ENCODE measurements at regions not wholly inside any gene's neighbourhood (a gene's known extent, or its start where the extent isn't known, plus 50 kb on each side); places are given as distances from the start of the nearest gene placed in this dataset.

- no peak overlapping the region for H3K4me3 Mint-ChIP-seq (ENCODE audit: unreplicated experiment)
- BruUV-seq (replicated peaks) = no TSS peak
- intact Hi-C loops (cut with micrococcal nuclease) = no loop called here
- H3K27ac Mint-ChIP-seq (ENCODE audit: low read depth, unreplicated experiment) = no peak overlapping the region
- TF ChIP-seq, protein P1, sequence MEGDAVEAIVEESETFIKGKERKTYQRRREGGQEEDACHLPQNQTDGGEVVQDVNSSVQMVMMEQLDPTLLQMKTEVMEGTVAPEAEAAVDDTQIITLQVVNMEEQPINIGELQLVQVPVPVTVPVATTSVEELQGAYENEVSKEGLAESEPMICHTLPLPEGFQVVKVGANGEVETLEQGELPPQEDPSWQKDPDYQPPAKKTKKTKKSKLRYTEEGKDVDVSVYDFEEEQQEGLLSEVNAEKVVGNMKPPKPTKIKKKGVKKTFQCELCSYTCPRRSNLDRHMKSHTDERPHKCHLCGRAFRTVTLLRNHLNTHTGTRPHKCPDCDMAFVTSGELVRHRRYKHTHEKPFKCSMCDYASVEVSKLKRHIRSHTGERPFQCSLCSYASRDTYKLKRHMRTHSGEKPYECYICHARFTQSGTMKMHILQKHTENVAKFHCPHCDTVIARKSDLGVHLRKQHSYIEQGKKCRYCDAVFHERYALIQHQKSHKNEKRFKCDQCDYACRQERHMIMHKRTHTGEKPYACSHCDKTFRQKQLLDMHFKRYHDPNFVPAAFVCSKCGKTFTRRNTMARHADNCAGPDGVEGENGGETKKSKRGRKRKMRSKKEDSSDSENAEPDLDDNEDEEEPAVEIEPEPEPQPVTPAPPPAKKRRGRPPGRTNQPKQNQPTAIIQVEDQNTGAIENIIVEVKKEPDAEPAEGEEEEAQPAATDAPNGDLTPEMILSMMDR (IDR thresholded peaks at IDR 0.05; ENCODE audit: unreplicated experiment) = no peak
- no peaks in the 10 kb centered on the region for H3K36me3 Mint-ChIP-seq (ENCODE audit: insufficient read depth, unreplicated experiment)
- no peaks in the 10 kb centered on the region for H3K4me1 Mint-ChIP-seq (ENCODE audit: insufficient read depth, unreplicated experiment)
- DNase-seq (ENCODE audit: unreplicated experiment) = no peak
- ChIA-PET CTCF (interaction anchor here (0.9 kb wide), 1 partner anchor 9 kb away, joined by 3 read pairs; no protein-coding TSS in a partner anchor), POLR2A (no interaction called here)
- H3K27me3 Mint-ChIP-seq (ENCODE audit: insufficient read depth, unreplicated experiment) = peaks cover 25% of the 10 kb centered on the region
- no peaks in the 10 kb centered on the region for H3K9me3 Mint-ChIP-seq (ENCODE audit: unreplicated experiment)
Observed at GRCh38 chr7:1296356-1296981, 63.8 kb downstream of the UNCX start.

GRCh38 chr7:1297017-1297960, 64.6 kb downstream of the UNCX start:
- Mint-ChIP-seq H3K9me3 (ENCODE audit: unreplicated experiment) (no peaks in the 10 kb centered on the region), H3K4me1 (ENCODE audit: insufficient read depth, unreplicated experiment) (no peaks in the 10 kb centered on the region), H3K4me3 (ENCODE audit: unreplicated experiment) (no peak overlapping the region), H3K27ac (ENCODE audit: low read depth, unreplicated experiment) (no peak overlapping the region), H3K27me3 (ENCODE audit: insufficient read depth, unreplicated experiment) (peaks cover 25% of the 10 kb centered on the region), H3K36me3 (ENCODE audit: insufficient read depth, unreplicated experiment) (no peaks in the 10 kb centered on the region)
- intact Hi-C loops (cut with micrococcal nuclease) = no loop called here
- no TSS peak for BruUV-seq (replicated peaks)
- POLR2A ChIA-PET = no interaction called here
- no peak for DNase-seq (ENCODE audit: unreplicated experiment)
- CTCF ChIA-PET = no interaction called here
- TF ChIP-seq, protein P1 (IDR thresholded peaks at IDR 0.05; ENCODE audit: unreplicated experiment) = no peak

DNA sequence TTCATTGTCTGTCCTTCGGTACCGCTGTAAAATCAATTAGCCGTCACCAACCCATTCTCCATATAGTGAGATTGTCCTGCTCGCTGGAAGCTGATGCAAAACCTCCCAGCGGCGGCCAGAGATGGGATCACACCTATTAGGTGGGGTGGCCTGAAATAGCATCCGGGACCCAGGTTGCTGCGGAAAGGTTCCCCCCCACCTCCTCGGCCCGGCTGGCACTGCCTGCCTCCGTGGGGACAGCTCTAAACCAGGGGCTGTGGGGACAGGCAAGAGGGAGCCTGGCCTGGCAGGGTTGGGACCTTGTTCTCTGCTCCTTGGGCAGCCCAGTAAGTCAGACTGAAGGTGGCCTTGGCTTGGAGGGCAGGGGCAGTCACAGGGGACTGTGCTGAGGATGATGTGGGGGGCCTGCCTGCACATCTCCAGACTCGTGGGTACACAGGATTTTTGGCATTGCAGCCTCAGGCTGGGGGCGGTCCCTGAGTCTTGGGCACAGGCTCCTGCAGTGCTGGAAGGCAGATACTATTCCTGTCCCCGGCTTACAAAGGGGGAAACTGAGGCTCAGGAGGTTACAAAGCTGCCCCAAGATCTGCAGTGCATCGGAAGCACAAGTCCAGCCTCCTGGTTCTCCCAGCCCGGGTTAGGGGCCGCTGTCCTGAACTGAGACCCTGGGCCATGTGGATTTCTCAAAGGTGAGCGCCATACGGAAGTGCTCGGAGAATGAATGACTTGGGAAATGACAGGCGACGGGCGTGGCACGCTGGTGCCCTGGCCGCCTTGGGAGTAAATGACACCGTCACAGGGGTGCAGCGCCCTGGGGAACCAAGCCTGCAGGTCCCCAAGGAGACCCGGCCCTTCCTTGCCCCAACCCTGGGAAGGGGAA, 65.6 kb downstream of the UNCX start:
- H3K9me3 Mint-ChIP-seq (ENCODE audit: unreplicated experiment) = no peaks in the 10 kb centered on the region
- H3K4me3 Mint-ChIP-seq (ENCODE audit: unreplicated experiment) = no peak overlapping the region
- intact Hi-C loops (cut with micrococcal nuclease) = no loop called here
- no peak overlapping the region for H3K27ac Mint-ChIP-seq (ENCODE audit: low read depth, unreplicated experiment)
- ChIA-PET CTCF (no interaction called here), POLR2A (no interaction called here)
- no TSS peak for BruUV-seq (replicated peaks)
- TF ChIP-seq, protein P1 (IDR thresholded peaks at IDR 0.05; ENCODE audit: unreplicated experiment) = no peak
- no peaks in the 10 kb centered on the region for H3K36me3 Mint-ChIP-seq (ENCODE audit: insufficient read depth, unreplicated experiment)
- peaks cover 30% of the 10 kb centered on the region for H3K27me3 Mint-ChIP-seq (ENCODE audit: insufficient read depth, unreplicated experiment)
- DNase-seq (ENCODE audit: unreplicated experiment) = no peak
- no peaks in the 10 kb centered on the region for H3K4me1 Mint-ChIP-seq (ENCODE audit: insufficient read depth, unreplicated experiment)
